Caco-2 (cell line): ENCODE measurements at regions not wholly inside any gene's neighbourhood (a gene's known extent, or its start where the extent isn't known, plus 50 kb on each side); places are given as distances from the start of the nearest gene placed in this dataset.

Experiments used
- BruUV-seq: library from RNA; stranded (reverse); fragments of 400-500 nt; replicated peaks from 2 replicates; lab custom pipeline; 2021; lab: Mats Ljungman, UMichigan
- CTCF ChIA-PET: fragments of 300-600 bp; sonication (Branson Sonifier 250); formaldehyde crosslinking; loops from one replicate; lab custom pipeline; 2022; ENCODE audit warnings: antibody characterized with exemption; lab: Charles Lee
- POLR2A ChIA-PET: fragments of 300-600 bp; sonication (Branson Sonifier 250); formaldehyde crosslinking; loops from one replicate; lab custom pipeline; 2022; ENCODE audit warnings: antibody characterized with exemption; lab: Charles Lee
- DNase-seq, 2 experiments: peaks; one replicate each; pipeline versions ENCODE4 v3.0.0 to v3.0.0-alpha.2; 2020 to 2022
- H3K27me3 ChIP-seq: replicated peaks from 2 replicates; pipeline ENCODE4 v1.6.0; 2011; ENCODE audit warnings: low read length; ENCODE audit not compliant: control insufficient read depth, insufficient read depth
- H3K36me3 ChIP-seq: 2 replicates; pipeline ENCODE4 v1.5.1; 2011; ENCODE audit warnings: low read length; ENCODE audit not compliant: control insufficient read depth, insufficient read depth
- H3K4me1 ChIP-seq: fragments of 250-450 bp; sonication (Bioruptor Pico); 2 replicates; pipeline ENCODE4 v1.5.1; 2020; ENCODE audit warnings: mild to moderate bottlenecking
- H3K4me3 ChIP-seq: 2 replicates; pipeline ENCODE4 v1.5.1; 2011; ENCODE audit warnings: low read depth, mild to moderate bottlenecking, control low read depth, low read length
- H3K9me3 ChIP-seq: fragments of 250-450 bp; sonication (Bioruptor Pico); 2 replicates; pipeline ENCODE4 v1.5.1; 2020; ENCODE audit warnings: mild to moderate bottlenecking, moderate library complexity
- H3K27ac Mint-ChIP-seq: one replicate; pipeline ENCODE4 v1.8.0; 2022; ENCODE audit warnings: mixed read lengths; ENCODE audit not compliant: unreplicated experiment
- H3K27me3 Mint-ChIP-seq: one replicate; pipeline ENCODE4 v1.8.0; 2022; ENCODE audit warnings: mixed read lengths; ENCODE audit not compliant: insufficient read depth, unreplicated experiment
- H3K36me3 Mint-ChIP-seq: one replicate; pipeline ENCODE4 v1.8.0; 2022; ENCODE audit warnings: mild to moderate bottlenecking, mixed read lengths; ENCODE audit not compliant: insufficient read depth, unreplicated experiment
- H3K4me1 Mint-ChIP-seq: one replicate; pipeline ENCODE4 v1.8.0; 2022; ENCODE audit warnings: low read depth, mixed read lengths; ENCODE audit not compliant: unreplicated experiment
- H3K4me3 Mint-ChIP-seq: one replicate; pipeline ENCODE4 v1.8.0; 2022; ENCODE audit warnings: mild to moderate bottlenecking, moderate library complexity, mixed read lengths; ENCODE audit not compliant: unreplicated experiment
- H3K9me3 Mint-ChIP-seq: one replicate; pipeline ENCODE4 v1.8.0; 2022; ENCODE audit warnings: mixed read lengths; ENCODE audit not compliant: unreplicated experiment
- intact Hi-C: fragments of 100-400 bp; cut with micrococcal nuclease; formaldehyde crosslinking; loops from one replicate; pipeline ENCODE4 v1.10.0; 2022; ENCODE audit not compliant: unreplicated experiment
- TF ChIP-seq, protein P1 (sequence below), 2 experiments: fragments of 200-600 bp in 1 of 2; IDR thresholded peaks; 1 replicate in 1 of 2; 2 replicates in 1 of 2; pipeline versions ENCODE4 v1.5.1 to v1.8.0; 2011 to 2022; ENCODE audit warnings: antibody characterized with exemption in 1 of 2, control low read depth in 1 of 2, inconsistent platforms in 1 of 2, low read depth in 1 of 2, low read length in 1 of 2, mild to moderate bottlenecking in 1 of 2, moderate library complexity in 1 of 2; ENCODE audit not compliant: insufficient read depth in 1 of 2, severe bottlenecking in 1 of 2, unreplicated experiment in 1 of 2

DNA sequence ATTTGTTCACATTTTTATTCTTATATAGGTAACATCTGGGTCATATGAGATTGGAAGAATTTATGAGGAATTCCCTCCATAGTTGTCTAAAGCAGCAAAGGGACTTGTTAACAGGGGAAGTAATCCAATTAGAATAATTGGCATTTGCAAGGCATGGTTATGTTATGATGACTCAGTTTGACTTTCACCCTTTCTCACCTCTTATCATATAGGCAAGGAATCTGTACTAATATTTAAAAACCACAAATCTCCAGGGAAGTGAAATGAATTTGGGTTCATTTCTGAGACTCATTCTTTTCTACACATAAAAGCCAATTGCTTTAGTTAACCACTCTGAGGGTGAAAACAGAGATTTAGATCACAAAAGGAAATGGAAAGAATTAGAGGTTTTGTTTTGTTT lies 281.5 kb upstream of the DKK2 start:
- H3K9me3 ChIP-seq, result no peaks in the 10 kb centered on the region
- ChIA-PET CTCF (no interaction called here), POLR2A (no interaction called here)
- BruUV-seq, result no TSS peak
- H3K9me3 Mint-ChIP-seq, result no peaks in the 10 kb centered on the region
- TF ChIP-seq, protein P1, sequence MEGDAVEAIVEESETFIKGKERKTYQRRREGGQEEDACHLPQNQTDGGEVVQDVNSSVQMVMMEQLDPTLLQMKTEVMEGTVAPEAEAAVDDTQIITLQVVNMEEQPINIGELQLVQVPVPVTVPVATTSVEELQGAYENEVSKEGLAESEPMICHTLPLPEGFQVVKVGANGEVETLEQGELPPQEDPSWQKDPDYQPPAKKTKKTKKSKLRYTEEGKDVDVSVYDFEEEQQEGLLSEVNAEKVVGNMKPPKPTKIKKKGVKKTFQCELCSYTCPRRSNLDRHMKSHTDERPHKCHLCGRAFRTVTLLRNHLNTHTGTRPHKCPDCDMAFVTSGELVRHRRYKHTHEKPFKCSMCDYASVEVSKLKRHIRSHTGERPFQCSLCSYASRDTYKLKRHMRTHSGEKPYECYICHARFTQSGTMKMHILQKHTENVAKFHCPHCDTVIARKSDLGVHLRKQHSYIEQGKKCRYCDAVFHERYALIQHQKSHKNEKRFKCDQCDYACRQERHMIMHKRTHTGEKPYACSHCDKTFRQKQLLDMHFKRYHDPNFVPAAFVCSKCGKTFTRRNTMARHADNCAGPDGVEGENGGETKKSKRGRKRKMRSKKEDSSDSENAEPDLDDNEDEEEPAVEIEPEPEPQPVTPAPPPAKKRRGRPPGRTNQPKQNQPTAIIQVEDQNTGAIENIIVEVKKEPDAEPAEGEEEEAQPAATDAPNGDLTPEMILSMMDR (IDR thresholded peaks at IDR 0.05; ENCODE audit: insufficient read depth in 1 of 2, low read depth in 1 of 2, low read length in 1 of 2, severe bottlenecking in 1 of 2, unreplicated experiment in 1 of 2), result no peak
- H3K4me1 ChIP-seq, result no peaks in the 10 kb centered on the region
- no peak overlapping the region for H3K27ac Mint-ChIP-seq
- DNase-seq, result no peak
- no peaks in the 10 kb centered on the region for H3K36me3 ChIP-seq
- no peak overlapping the region for H3K4me3 ChIP-seq
- H3K36me3 Mint-ChIP-seq, result no peaks in the 10 kb centered on the region
- no peaks in the 10 kb centered on the region for H3K4me1 Mint-ChIP-seq
- no peaks in the 10 kb centered on the region for H3K27me3 ChIP-seq
- peaks cover 2% of the 10 kb centered on the region for H3K27me3 Mint-ChIP-seq
- H3K4me3 Mint-ChIP-seq, result no peak overlapping the region
- intact Hi-C loops, result no loop called here

DNA sequence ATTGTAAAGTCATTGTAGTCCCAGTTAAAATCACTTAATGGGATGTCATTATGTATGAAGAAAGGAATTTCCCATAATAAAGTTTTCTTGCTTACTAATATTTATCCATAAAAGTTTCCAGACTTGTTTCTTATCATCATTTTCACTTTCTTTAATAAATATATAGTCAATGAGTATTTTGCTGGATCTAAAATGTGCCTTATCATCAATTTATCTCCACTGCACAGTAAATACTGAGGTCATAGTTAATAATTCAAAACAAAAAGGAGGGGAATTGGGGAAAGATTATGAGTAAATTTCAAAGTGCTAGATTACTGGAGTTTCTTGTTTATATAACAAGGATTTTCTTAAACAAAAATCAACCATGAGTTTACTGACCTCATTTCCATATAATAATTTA lies 279.5 kb upstream of the DKK2 start:
- TF ChIP-seq, protein P1 (IDR thresholded peaks at IDR 0.05; ENCODE audit: insufficient read depth in 1 of 2, low read depth in 1 of 2, low read length in 1 of 2, severe bottlenecking in 1 of 2, unreplicated experiment in 1 of 2), result no peak
- H3K4me1 ChIP-seq, result no peaks in the 10 kb centered on the region
- peaks cover 2% of the 10 kb centered on the region for H3K27me3 Mint-ChIP-seq
- H3K27ac Mint-ChIP-seq, result no peak overlapping the region
- no peaks in the 10 kb centered on the region for H3K36me3 ChIP-seq
- no peaks in the 10 kb centered on the region for H3K9me3 Mint-ChIP-seq
- H3K36me3 Mint-ChIP-seq, result no peaks in the 10 kb centered on the region
- intact Hi-C loops, result no loop called here
- H3K4me3 Mint-ChIP-seq, result no peak overlapping the region
- H3K9me3 ChIP-seq, result no peaks in the 10 kb centered on the region
- BruUV-seq, result no TSS peak
- no peak for DNase-seq
- no peak overlapping the region for H3K4me3 ChIP-seq
- H3K27me3 ChIP-seq, result no peaks in the 10 kb centered on the region
- no peaks in the 10 kb centered on the region for H3K4me1 Mint-ChIP-seq
- POLR2A ChIA-PET, result no interaction called here
- CTCF ChIA-PET, result no interaction called here

DNA sequence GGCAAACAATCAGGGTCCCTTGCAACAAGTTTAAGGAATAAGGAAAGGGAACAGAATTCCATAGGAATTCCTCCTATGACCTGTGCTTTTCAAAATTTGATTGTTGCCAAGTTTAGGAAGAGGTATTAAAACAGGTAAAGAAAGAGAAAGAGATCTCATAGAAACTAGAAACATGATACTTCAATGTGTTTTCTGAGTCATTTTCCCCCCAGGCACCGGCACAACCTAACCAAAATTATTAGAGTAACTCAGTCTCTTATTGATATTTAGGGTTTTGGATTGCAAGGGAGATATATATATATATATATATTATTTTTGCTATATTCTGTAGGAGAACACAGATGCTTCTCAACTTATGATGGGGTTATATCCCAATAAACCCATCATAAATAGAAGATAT lies 278.0 kb upstream of the DKK2 start:
- POLR2A ChIA-PET, result no interaction called here
- Mint-ChIP-seq H3K36me3 (no peaks in the 10 kb centered on the region), H3K4me3 (no peak overlapping the region), H3K27ac (no peak overlapping the region), H3K4me1 (no peaks in the 10 kb centered on the region), H3K9me3 (no peaks in the 10 kb centered on the region), H3K27me3 (peaks cover 2% of the 10 kb centered on the region)
- CTCF ChIA-PET, result no interaction called here
- BruUV-seq, result no TSS peak
- H3K4me3 ChIP-seq, result no peak overlapping the region
- no peaks in the 10 kb centered on the region for H3K36me3 ChIP-seq
- intact Hi-C loops, result no loop called here
- H3K9me3 ChIP-seq, result no peaks in the 10 kb centered on the region
- DNase-seq, result no peak
- H3K27me3 ChIP-seq, result no peaks in the 10 kb centered on the region
- TF ChIP-seq, protein P1 (IDR thresholded peaks at IDR 0.05; ENCODE audit: insufficient read depth in 1 of 2, low read depth in 1 of 2, low read length in 1 of 2, severe bottlenecking in 1 of 2, unreplicated experiment in 1 of 2), result no peak
- H3K4me1 ChIP-seq, result no peaks in the 10 kb centered on the region
